ENCODE measurements at regions not wholly inside any gene's neighbourhood (a gene's known extent, or its start where the extent isn't known, plus 50 kb on each side); places are given as distances from the start of the nearest gene placed in this dataset.

GRCh38 chr10:6743291-6743849 is 163.3 kb upstream of the PRKCQ start:
- no peak overlapping the region for H3K4me3 ChIP-seq (ENCODE audit: low read depth, low read length)

- H3K4me3 ChIP-seq (ENCODE audit: low read depth, low read length), result no peak overlapping the region
These were observed 161.5 kb upstream of the PRKCQ start for GRCh38 chr10:6741541-6741941.

- H3K4me3 ChIP-seq (ENCODE audit: low read depth, low read length), result no peak overlapping the region
These were observed 159.6 kb upstream of the PRKCQ start for GRCh38 chr10:6739530-6740174.

GRCh38 chr10:6738112-6738768 is 158.2 kb upstream of the PRKCQ start:
- peak overlapping the region; percentile 6 for H3K4me3 ChIP-seq (ENCODE audit: low read depth, low read length)

- H3K4me3 ChIP-seq (ENCODE audit: low read depth, low read length), result peak overlapping the region; percentile 6
These were observed 157.7 kb upstream of the PRKCQ start for GRCh38 chr10:6737758-6738111.

GRCh38 chr10:6737080-6737641 is 157.1 kb upstream of the PRKCQ start:
- H3K4me3 ChIP-seq (ENCODE audit: low read depth, low read length), result no peak overlapping the region

GRCh38 chr10:6734286-6734685 is 154.2 kb upstream of the PRKCQ start:
- H3K4me3 ChIP-seq (ENCODE audit: low read depth, low read length), result no peak overlapping the region

- no peak overlapping the region for H3K4me3 ChIP-seq (ENCODE audit: low read depth, low read length)
These were observed 149.8 kb upstream of the PRKCQ start for GRCh38 chr10:6729861-6730344.

- H3K4me3 ChIP-seq (ENCODE audit: low read depth, low read length), result no peak overlapping the region
These were observed 149.1 kb upstream of the PRKCQ start for GRCh38 chr10:6729071-6729774.

- no peak overlapping the region for H3K4me3 ChIP-seq (ENCODE audit: low read depth, low read length)
These were observed 146.8 kb upstream of the PRKCQ start for GRCh38 chr10:6726924-6727323.

- H3K4me3 ChIP-seq (ENCODE audit: low read depth, low read length), result no peak overlapping the region
These were observed 142.5 kb upstream of the PRKCQ start for GRCh38 chr10:6722616-6723004.

- H3K4me3 ChIP-seq (ENCODE audit: low read depth, low read length), result no peak overlapping the region
These were observed 142.0 kb upstream of the PRKCQ start for GRCh38 chr10:6721964-6722615.

- no peak overlapping the region for H3K4me3 ChIP-seq (ENCODE audit: low read depth, low read length)
These were observed 141.4 kb upstream of the PRKCQ start for GRCh38 chr10:6721480-6721879.

- no peak overlapping the region for H3K4me3 ChIP-seq (ENCODE audit: low read depth, low read length)
These were observed 139.5 kb upstream of the PRKCQ start for GRCh38 chr10:6719561-6719960.

GRCh38 chr10:6718550-6718949 is 138.5 kb upstream of the PRKCQ start:
- H3K4me3 ChIP-seq (ENCODE audit: low read depth, low read length), result no peak overlapping the region

- H3K4me3 ChIP-seq (ENCODE audit: low read depth, low read length), result no peak overlapping the region
These were observed 136.4 kb upstream of the PRKCQ start for GRCh38 chr10:6716516-6716915.

- no peak overlapping the region for H3K4me3 ChIP-seq (ENCODE audit: low read depth, low read length)
These were observed 133.6 kb upstream of the PRKCQ start for GRCh38 chr10:6713716-6714115.

- no peak overlapping the region for H3K4me3 ChIP-seq (ENCODE audit: low read depth, low read length)
These were observed 133.0 kb upstream of the PRKCQ start for GRCh38 chr10:6713120-6713519.

GRCh38 chr10:6711881-6712280 is 131.8 kb upstream of the PRKCQ start:
- no peak overlapping the region for H3K4me3 ChIP-seq (ENCODE audit: low read depth, low read length)

- H3K4me3 ChIP-seq (ENCODE audit: low read depth, low read length), result no peak overlapping the region
These were observed 131.3 kb upstream of the PRKCQ start for GRCh38 chr10:6711408-6711841.

GRCh38 chr10:6707352-6707751 is 127.3 kb upstream of the PRKCQ start:
- no peak overlapping the region for H3K4me3 ChIP-seq (ENCODE audit: low read depth, low read length)

All from iPS-11a (cell line).